ENCODE measurements at regions not wholly inside any gene's neighbourhood (a gene's known extent, or its start where the extent isn't known, plus 50 kb on each side); places are given as distances from the start of the nearest gene placed in this dataset. TPM values are rescaled to one million over a fixed set of nuclear protein-coding genes. Genes with fewer than 3 reads are reported as not detected.

Small RNA genes lying in the stretch of these regions (microRNA-seq; reads per million reads assigned to microRNA genes)
- not detected for gene MIR5701-2 (ENCODE audit: borderline microRNAs expressed, borderline replicate concordance)

Measured in activated naive CD4-positive, alpha-beta T cell treated with anti-CD3 and anti-CD28 coated beads for 36 hours (primary cell).